GM10266 (cell line): ENCODE measurements at regions not wholly inside any gene's neighbourhood (a gene's known extent, or its start where the extent isn't known, plus 50 kb on each side); places are given as distances from the start of the nearest gene placed in this dataset.

Experiments used
- DNase-seq: peaks from one replicate; pipeline ENCODE4 v3.0.0; 2012; ENCODE audit errors: extremely low spot score
- TF ChIP-seq, protein P1 (sequence below): IDR thresholded peaks from 2 replicates; pipeline ENCODE4 v1.5.1; 2012; ENCODE audit warnings: mild to moderate bottlenecking, low read depth; ENCODE audit not compliant: control insufficient read depth, insufficient read depth; ENCODE audit errors: missing control alignments

DNA sequence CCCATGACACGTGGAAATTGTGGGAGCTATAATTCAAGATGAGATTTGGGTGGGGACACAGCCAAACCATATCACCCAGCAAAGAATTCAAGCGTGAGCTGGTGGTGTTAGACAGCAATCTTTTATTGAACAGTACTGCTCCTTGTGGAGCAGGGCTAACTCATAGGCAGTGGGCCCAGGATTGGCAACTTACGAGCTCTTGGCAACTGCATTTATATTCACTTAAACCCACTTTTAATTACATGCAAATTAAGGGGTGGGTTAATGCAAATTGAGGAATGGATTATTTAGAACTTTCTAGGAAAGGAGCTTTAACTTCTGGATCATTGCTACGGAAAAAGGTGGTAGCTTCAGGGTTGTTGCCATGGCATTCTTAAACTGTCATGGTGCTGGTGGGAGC lies 135.6 kb upstream of the KAZN start:
- DNase-seq, result no peak
- TF ChIP-seq, protein P1, sequence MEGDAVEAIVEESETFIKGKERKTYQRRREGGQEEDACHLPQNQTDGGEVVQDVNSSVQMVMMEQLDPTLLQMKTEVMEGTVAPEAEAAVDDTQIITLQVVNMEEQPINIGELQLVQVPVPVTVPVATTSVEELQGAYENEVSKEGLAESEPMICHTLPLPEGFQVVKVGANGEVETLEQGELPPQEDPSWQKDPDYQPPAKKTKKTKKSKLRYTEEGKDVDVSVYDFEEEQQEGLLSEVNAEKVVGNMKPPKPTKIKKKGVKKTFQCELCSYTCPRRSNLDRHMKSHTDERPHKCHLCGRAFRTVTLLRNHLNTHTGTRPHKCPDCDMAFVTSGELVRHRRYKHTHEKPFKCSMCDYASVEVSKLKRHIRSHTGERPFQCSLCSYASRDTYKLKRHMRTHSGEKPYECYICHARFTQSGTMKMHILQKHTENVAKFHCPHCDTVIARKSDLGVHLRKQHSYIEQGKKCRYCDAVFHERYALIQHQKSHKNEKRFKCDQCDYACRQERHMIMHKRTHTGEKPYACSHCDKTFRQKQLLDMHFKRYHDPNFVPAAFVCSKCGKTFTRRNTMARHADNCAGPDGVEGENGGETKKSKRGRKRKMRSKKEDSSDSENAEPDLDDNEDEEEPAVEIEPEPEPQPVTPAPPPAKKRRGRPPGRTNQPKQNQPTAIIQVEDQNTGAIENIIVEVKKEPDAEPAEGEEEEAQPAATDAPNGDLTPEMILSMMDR, result no peak

- TF ChIP-seq, protein P1, result no peak
These were observed 132.5 kb upstream of the KAZN start for GRCh38 chr1:14466006-14466405.

DNA sequence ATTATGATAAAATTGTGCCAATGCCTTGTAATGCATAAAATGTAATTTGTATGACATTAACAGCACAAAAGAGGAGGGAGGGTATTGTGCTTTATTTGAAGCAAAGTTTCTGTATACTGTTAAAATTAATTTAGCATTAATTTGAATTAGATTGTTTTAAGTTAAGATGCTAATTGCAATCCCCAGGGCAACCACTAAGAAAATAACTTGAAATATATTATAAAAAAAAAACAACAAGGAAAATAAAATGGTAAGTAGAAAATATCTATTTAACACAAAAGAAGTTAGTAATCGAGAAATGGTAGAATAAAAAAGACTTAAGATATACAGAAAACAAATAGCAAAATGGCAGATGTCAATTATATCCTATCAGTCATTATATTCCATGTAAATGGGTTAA lies 131.4 kb upstream of the KAZN start:
- TF ChIP-seq, protein P1, result no peak
- no peak for DNase-seq

More at GRCh38 chr1:14466006-14466405, 132.5 kb upstream of the KAZN start:
- no peak for DNase-seq

DNA sequence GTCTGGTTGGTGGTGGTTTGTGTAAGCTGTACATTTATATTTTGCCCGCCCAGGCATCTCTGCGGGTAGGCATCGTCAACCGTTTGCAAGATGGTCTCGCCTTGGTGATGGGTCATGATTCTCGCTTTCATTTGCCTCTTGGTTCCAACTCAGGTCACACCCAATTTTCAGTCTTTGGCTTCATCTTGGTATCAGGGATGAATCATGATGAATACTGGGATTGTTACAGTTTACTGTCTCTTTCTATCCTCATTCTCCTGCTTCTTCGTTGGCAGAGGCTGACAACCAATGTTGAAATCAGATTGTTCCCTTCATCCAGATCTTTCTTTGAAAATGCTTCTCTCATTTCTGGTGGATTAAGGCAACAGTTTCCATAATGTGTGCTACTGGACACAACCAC lies 129.7 kb upstream of the KAZN start:
- no peak for DNase-seq
- TF ChIP-seq, protein P1, result no peak

GRCh38 chr1:14470802-14471201 lies 127.7 kb upstream of the KAZN start:
- TF ChIP-seq, protein P1, result no peak
- no peak for DNase-seq

- TF ChIP-seq, protein P1, result no peak
- no peak for DNase-seq
These were observed 123.6 kb upstream of the KAZN start for GRCh38 chr1:14474856-14475255.

- DNase-seq, result no peak
- TF ChIP-seq, protein P1, result no peak
These were observed 122.1 kb upstream of the KAZN start for GRCh38 chr1:14476170-14476955.
